Smooth muscle cell (in vitro differentiated cells): ENCODE measurements at regions not wholly inside any gene's neighbourhood (a gene's known extent, or its start where the extent isn't known, plus 50 kb on each side); places are given as distances from the start of the nearest gene placed in this dataset.

ENCODE experiments used
- DNase-seq: peaks from one replicate; lab custom pipeline; 2025; ENCODE audit not compliant: unreplicated experiment; lab: John Stamatoyannopoulos, UW
- H2AFZ ChIP-seq: fragments of 200-600 bp; sonication (generic); 2 replicates; pipeline ENCODE4 v1.6.0; 2016; ENCODE audit warnings: antibody characterized with exemption, low read depth, mild to moderate bottlenecking
- H3F3A ChIP-seq: fragments of 200-600 bp; sonication (generic); 2 replicates; pipeline ENCODE4 v1.6.0; 2017; ENCODE audit warnings: antibody characterized with exemption, low read depth
- H3K27ac ChIP-seq: fragments of 200-600 bp; sonication (generic); 2 replicates; pipeline ENCODE4 v1.5.1; 2016; ENCODE audit warnings: low read depth, mild to moderate bottlenecking
- H3K27me3 ChIP-seq: fragments of 200-600 bp; sonication (generic); 2 replicates; pipeline ENCODE4 v1.6.1; 2016; ENCODE audit warnings: low read depth, mild to moderate bottlenecking
- H3K36me3 ChIP-seq: fragments of 200-600 bp; sonication (generic); 2 replicates; pipeline ENCODE4 v1.5.1; 2016; ENCODE audit warnings: low read depth
- H3K4me1 ChIP-seq: fragments of 200-600 bp; sonication (generic); 2 replicates; pipeline ENCODE4 v1.5.1; 2016; ENCODE audit warnings: low read depth
- H3K4me2 ChIP-seq: fragments of 200-600 bp; sonication (generic); 2 replicates; pipeline ENCODE4 v1.6.0; 2016; ENCODE audit warnings: mild to moderate bottlenecking
- H3K4me3 ChIP-seq: fragments of 200-600 bp; sonication (generic); 2 replicates; pipeline ENCODE4 v1.5.1; 2016; ENCODE audit warnings: mild to moderate bottlenecking
- H3K79me2 ChIP-seq: fragments of 200-600 bp; sonication (generic); 2 replicates; pipeline ENCODE4 v1.6.0; 2016; ENCODE audit warnings: low read depth, mild to moderate bottlenecking
- H3K9ac ChIP-seq: fragments of 200-600 bp; sonication (generic); 2 replicates; pipeline ENCODE4 v1.6.0; 2016; ENCODE audit warnings: low read depth
- H3K9me3 ChIP-seq: fragments of 200-600 bp; sonication (generic); replicated peaks from 2 replicates; pipeline ENCODE4 v1.5.1; 2016; ENCODE audit warnings: low read depth
- H4K20me1 ChIP-seq: fragments of 200-600 bp; sonication (generic); 2 replicates; pipeline ENCODE4 v1.6.0; 2016; ENCODE audit warnings: low read depth
- WGBS: methylation state at CpG from one replicate; pipeline ENCODE4 v1.1.7; 2016; ENCODE audit warnings: low lambda C conversion rate; 5-methylcytosine and 5-hydroxymethylcytosine counted together
- TF ChIP-seq, protein P1 (sequence below): fragments of 200-600 bp; sonication (generic); IDR thresholded peaks from 2 replicates; pipeline ENCODE4 v1.5.1; 2017; ENCODE audit warnings: borderline replicate concordance, mild to moderate bottlenecking, antibody characterized with exemption; ENCODE audit not compliant: insufficient read depth, poor library complexity, severe bottlenecking

DNA sequence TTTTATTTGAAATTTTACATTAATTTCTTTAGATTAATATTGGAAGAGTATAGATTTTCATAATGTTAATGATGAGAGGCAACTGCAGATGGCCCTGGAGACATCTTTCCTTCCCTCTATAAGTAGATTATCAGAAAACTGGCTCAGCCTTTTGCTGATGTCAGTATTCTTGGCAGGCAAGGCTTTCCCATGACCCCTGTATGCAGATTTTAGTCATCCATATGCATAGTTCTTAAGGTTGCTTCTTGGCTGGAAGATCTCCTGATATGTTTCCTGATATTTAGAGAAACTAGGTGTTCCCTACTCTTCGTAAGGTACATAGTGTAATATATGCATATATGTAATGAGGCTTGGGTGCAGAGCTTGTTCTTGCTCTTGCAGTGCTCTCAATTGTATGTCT lies 911.4 kb downstream of the EPHA3 start:
- Histone ChIP-seq H3K27me3 (no peaks in the 10 kb centered on the region), H3K4me1 (peaks cover 14% of the 10 kb centered on the region), H3F3A (peaks cover 4% of the 10 kb centered on the region), H3K27ac (no peak overlapping the region), H3K36me3 (no peaks in the 10 kb centered on the region), H3K4me2 (no peak overlapping the region), H3K4me3 (no peak overlapping the region), H3K9me3 (no peaks in the 10 kb centered on the region), H4K20me1 (no peaks in the 10 kb centered on the region), H2AFZ (no peak overlapping the region), H3K79me2 (no peaks in the 10 kb centered on the region), H3K9ac (no peak overlapping the region)
- WGBS: 100% methylated on average over 1 of the region's 1 CpG
- TF ChIP-seq, protein P1, sequence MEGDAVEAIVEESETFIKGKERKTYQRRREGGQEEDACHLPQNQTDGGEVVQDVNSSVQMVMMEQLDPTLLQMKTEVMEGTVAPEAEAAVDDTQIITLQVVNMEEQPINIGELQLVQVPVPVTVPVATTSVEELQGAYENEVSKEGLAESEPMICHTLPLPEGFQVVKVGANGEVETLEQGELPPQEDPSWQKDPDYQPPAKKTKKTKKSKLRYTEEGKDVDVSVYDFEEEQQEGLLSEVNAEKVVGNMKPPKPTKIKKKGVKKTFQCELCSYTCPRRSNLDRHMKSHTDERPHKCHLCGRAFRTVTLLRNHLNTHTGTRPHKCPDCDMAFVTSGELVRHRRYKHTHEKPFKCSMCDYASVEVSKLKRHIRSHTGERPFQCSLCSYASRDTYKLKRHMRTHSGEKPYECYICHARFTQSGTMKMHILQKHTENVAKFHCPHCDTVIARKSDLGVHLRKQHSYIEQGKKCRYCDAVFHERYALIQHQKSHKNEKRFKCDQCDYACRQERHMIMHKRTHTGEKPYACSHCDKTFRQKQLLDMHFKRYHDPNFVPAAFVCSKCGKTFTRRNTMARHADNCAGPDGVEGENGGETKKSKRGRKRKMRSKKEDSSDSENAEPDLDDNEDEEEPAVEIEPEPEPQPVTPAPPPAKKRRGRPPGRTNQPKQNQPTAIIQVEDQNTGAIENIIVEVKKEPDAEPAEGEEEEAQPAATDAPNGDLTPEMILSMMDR: no peak
- no peak for DNase-seq

DNA sequence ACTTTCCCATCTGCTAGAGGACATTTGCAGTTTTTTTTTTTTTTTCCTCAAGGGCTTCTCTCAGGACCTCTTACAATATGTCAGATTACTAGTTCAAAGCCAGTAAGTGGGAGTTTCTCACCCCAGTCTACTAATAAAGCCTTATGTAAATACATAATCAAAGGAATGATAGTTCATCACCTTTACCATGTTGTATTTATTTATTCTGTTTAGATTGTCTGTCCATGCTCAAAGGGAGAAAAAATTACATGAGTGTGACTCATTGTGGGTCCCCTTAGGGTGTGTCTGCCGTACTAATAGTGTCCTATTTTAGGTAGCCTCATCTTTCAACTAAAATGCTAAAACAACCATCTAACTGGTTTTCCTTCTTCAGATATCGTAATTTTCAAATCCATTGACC lies 917.6 kb downstream of the EPHA3 start:
- H3K9ac ChIP-seq: no peak overlapping the region
- no peaks in the 10 kb centered on the region for H3K27me3 ChIP-seq
- no peak overlapping the region for H3K4me3 ChIP-seq
- H3K4me2 ChIP-seq: no peak overlapping the region
- H3K4me1 ChIP-seq: no peaks in the 10 kb centered on the region
- H3F3A ChIP-seq: no peaks in the 10 kb centered on the region
- TF ChIP-seq, protein P1: no peak
- DNase-seq: no peak
- 68% methylated on average over 2 of the region's 2 CpGs for WGBS
- no peaks in the 10 kb centered on the region for H4K20me1 ChIP-seq
- H3K36me3 ChIP-seq: no peaks in the 10 kb centered on the region
- H3K27ac ChIP-seq: no peak overlapping the region
- no peak overlapping the region for H2AFZ ChIP-seq
- no peaks in the 10 kb centered on the region for H3K79me2 ChIP-seq
- H3K9me3 ChIP-seq: no peaks in the 10 kb centered on the region

DNA sequence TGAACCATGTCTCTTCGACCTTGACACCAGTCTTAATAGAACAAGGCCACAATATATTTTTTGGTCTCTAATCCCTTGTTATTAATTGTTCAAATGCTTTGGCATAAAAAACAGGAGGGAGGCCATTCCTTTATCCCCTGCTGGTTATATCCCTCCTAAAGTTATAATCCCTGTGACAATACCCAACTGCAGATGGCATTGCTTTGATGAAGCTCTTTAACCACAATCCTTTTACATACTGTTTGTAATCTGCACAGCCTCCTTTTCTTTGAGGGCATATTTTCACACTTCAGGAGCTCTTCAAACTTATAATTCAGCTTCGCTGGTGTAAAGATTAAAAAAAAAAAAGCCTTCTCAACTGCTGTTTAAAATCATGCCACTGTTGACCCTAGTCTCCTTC lies 919.0 kb downstream of the EPHA3 start:
- Histone ChIP-seq H3K79me2 (no peaks in the 10 kb centered on the region), H3K9me3 (no peaks in the 10 kb centered on the region), H3K4me3 (no peak overlapping the region), H3K9ac (no peak overlapping the region), H3K27me3 (no peaks in the 10 kb centered on the region), H3K27ac (no peak overlapping the region), H3K4me2 (no peak overlapping the region), H3F3A (no peaks in the 10 kb centered on the region), H3K36me3 (no peaks in the 10 kb centered on the region), H2AFZ (no peak overlapping the region), H3K4me1 (no peaks in the 10 kb centered on the region), H4K20me1 (no peaks in the 10 kb centered on the region)
- TF ChIP-seq, protein P1: no peak
- no peak for DNase-seq
- WGBS: 85% methylated on average over 2 of the region's 2 CpGs

DNA sequence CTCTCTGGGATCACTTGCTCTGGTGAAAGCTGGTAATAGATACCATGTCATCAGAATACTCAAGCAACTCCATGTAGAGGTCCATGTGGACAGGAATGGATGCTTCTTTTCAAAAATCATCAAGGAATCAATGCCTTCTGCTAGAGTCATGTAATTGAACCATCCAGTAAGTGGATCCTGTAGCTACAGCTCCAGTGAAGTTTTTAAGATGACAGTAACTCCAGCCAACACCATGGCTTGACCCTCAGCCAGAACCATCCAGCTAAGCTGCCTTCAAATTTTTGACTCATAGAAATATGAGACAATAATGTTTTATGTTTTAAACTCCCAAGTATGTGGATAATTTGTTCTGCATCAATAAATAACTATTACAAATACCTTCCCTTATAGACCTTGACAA lies 923.7 kb downstream of the EPHA3 start:
- H3K79me2 ChIP-seq: no peaks in the 10 kb centered on the region
- no peak overlapping the region for H3K9ac ChIP-seq
- H3K9me3 ChIP-seq: no peaks in the 10 kb centered on the region
- H3K27ac ChIP-seq: no peak overlapping the region
- H4K20me1 ChIP-seq: no peaks in the 10 kb centered on the region
- H2AFZ ChIP-seq: no peak overlapping the region
- H3F3A ChIP-seq: no peaks in the 10 kb centered on the region
- peaks cover 5% of the 10 kb centered on the region for H3K4me1 ChIP-seq
- H3K4me3 ChIP-seq: no peak overlapping the region
- H3K27me3 ChIP-seq: peaks cover 4% of the 10 kb centered on the region
- DNase-seq: no peak
- TF ChIP-seq, protein P1: no peak
- no peak overlapping the region for H3K4me2 ChIP-seq
- no peaks in the 10 kb centered on the region for H3K36me3 ChIP-seq
